ENCODE measurements at regions not wholly inside any gene's neighbourhood (a gene's known extent, or its start where the extent isn't known, plus 50 kb on each side); places are given as distances from the start of the nearest gene placed in this dataset.

GRCh38 chr18:54069729-54070128 lies 154.7 kb downstream of the MBD2 start:
- TF ChIP-seq CTCF (IDR thresholded peaks at IDR 0.05) (no peak), POLR2A (IDR thresholded peaks at IDR 0.05) (no peak)

All from thyroid gland (tissue), 4 donors.